ENCODE measurements at regions not wholly inside any gene's neighbourhood (a gene's known extent, or its start where the extent isn't known, plus 50 kb on each side); places are given as distances from the start of the nearest gene placed in this dataset.

DNA sequence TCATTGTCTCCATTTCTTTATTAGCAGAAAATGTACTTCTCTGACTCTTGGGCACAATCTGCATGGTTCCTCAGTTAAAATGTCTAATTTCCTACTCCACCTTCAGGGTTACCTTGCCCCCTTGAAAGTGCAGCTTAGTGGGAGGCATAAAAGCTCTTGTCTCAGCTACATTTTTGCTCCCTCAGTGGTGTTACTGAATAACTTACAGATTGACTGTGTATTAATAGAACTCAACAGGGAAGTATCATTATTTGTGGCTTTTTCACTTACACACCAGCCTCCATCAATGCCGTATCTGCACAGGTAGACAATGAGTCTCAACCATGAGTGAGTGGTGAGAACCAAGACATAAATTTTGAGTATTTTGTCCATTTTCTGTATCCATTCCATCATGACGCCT lies 456.2 kb upstream of the MIR17HG start:
- TF ChIP-seq POLR2A (IDR thresholded peaks at IDR 0.05; ENCODE audit: low read length) (no peak), GATA1 (IDR thresholded peaks at IDR 0.05; ENCODE audit: low read depth, low read length) (no peak)

All from erythroblast (primary cell).